ENCODE measurements at regions not wholly inside any gene's neighbourhood (a gene's known extent, or its start where the extent isn't known, plus 50 kb on each side); places are given as distances from the start of the nearest gene placed in this dataset.

DNA sequence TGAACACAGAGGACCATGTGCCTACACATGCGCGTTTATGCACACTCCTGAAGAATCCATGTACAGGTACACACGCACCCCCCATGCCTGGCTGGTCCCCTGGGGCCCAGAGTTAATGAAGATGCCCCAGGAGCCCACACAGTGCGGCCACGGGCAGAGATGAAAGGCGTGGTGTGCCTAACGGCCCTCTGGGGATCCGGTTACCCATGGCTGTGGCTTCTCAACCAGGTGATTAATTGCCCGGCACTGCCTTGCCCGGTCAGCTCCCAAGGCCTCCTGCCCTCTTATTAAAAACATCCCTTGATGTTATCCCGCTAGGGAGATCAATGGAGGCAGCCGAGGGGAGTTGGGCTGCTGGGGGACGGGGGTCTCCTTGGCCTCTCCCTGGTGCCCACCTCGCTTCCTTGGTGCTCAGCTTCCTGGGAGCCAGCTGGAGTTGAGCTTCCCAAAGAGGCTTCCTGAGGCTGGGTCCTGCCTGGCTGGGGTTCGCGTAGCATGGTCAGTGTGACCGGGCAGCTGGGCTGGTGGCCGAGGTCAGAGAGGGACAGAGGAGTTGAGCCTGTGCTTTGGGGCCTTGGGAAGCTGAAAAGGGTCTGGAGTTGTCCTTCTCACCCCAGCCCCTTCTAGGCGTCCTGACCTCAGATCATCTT lies 75.0 kb upstream of the WNT4 start:
- TF ChIP-seq, protein P1, sequence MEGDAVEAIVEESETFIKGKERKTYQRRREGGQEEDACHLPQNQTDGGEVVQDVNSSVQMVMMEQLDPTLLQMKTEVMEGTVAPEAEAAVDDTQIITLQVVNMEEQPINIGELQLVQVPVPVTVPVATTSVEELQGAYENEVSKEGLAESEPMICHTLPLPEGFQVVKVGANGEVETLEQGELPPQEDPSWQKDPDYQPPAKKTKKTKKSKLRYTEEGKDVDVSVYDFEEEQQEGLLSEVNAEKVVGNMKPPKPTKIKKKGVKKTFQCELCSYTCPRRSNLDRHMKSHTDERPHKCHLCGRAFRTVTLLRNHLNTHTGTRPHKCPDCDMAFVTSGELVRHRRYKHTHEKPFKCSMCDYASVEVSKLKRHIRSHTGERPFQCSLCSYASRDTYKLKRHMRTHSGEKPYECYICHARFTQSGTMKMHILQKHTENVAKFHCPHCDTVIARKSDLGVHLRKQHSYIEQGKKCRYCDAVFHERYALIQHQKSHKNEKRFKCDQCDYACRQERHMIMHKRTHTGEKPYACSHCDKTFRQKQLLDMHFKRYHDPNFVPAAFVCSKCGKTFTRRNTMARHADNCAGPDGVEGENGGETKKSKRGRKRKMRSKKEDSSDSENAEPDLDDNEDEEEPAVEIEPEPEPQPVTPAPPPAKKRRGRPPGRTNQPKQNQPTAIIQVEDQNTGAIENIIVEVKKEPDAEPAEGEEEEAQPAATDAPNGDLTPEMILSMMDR (IDR thresholded peaks at IDR 0.05; ENCODE audit: insufficient read depth, low read depth, low read length), result no peak
- TF ChIP-seq EZH2 (IDR thresholded peaks at IDR 0.05; ENCODE audit: insufficient read depth, low read length), result no peak
